CD4-positive, alpha-beta T cell treated with Interleukin-15 for 1 hour (primary cell): ENCODE measurements at regions not wholly inside any gene's neighbourhood (a gene's known extent, or its start where the extent isn't known, plus 50 kb on each side); places are given as distances from the start of the nearest gene placed in this dataset.

Experiments
- DNase-seq: peaks from one replicate; pipeline ENCODE4 v3.0.0-alpha.2; 2020

DNA sequence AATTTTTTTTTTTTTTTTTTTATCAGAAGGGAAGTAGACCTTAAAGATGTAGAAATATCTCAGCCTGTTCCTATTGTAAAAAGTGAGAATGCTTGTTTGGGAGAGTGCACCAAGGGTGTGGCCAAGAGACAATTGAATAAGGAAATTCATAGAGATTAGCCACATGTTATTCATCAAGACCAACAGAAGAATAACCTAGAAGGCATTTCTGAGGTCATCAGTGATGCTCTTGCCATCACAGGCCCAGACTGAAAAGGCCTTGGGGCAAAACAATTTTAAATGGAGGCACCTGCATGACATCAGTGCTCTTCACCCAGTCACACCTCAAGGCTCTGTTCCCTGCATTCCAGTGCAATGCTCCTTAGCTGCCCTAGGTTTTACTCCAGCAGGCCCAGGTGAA is 2043.3 kb upstream of the PIK3C3 start:
- no peak for DNase-seq

GRCh38 chr18:39909706-39910105 is 2045.3 kb upstream of the PIK3C3 start:
- no peak for DNase-seq

DNA sequence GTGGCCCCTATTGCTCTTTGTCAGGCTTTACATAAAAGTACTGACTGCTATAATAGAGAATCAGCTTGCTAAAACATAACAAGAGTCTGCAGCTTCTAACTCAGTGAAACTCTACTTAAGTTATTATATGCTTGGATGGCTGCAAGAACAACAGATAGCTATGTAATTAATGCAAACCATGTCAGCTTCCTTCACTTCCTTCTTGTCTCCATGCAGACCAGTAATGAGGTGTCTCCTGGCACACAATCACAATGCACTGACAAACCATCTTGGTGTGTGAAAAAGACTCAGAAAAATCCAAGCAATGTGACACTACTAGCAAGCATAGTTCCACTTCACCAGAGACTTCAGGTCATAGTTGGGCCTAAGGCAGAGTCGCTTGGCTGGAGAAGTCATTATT is 2068.9 kb upstream of the PIK3C3 start:
- no peak for DNase-seq

DNA sequence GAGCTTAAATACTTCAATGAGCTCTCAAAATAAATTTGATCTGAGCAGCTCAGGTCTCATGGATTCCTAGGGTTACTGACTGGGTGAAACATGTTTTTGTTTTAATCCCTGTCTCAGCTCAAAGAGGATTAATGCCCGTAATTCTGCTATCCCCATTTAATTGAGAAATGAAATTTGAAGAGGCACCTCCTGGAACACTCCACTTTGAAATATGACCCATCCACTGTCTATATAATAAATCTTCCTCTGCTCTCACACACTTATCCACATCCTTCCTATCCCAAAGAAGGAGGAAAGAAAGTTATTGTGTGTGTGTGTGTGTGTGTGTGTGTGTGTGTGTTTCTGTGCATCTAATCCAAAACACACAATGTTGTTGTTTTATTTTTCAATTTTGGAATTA is 2082.4 kb upstream of the PIK3C3 start:
- no peak for DNase-seq

GRCh38 chr18:39871961-39872360 is 2083.1 kb upstream of the PIK3C3 start:
- no peak for DNase-seq

DNA sequence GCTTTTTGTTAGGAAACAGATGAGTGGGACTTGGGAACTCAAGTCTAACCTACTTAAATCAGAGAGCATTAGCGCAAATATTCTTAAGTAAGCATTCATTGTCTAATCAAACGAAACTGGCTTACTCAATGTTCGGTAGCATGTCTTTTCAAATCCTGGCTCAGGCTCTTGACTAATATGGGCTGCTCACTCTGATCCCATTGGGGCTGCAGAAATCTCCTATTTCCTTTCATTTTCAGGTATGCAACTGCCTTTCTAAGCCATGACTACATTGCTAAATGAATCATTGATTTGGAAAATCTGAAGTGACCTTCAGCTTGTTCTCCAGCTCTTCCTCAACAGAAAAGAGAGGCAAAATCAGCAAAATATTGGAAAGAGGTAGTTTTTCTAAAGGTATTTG is 2084.4 kb upstream of the PIK3C3 start:
- DNase-seq: no peak

DNA sequence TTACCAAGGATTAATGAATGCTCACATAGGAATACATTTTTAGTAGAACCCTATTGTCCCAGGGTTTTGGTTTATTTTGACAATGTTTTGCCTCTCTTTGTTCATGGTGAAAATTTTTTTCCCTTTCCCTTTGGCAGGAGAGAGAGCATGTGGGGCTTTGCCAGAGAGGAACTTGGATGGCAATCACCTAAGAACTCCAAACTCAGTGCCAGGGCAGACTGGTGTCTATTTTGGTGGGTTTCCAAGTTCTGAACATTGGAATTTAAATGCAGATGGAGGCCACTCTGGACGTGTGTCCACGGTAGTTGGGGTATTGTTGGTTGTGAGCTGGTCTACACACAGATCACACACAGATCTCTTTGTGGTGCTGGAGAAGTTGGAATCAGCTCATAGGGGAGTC is 2091.1 kb upstream of the PIK3C3 start:
- no peak for DNase-seq

DNA sequence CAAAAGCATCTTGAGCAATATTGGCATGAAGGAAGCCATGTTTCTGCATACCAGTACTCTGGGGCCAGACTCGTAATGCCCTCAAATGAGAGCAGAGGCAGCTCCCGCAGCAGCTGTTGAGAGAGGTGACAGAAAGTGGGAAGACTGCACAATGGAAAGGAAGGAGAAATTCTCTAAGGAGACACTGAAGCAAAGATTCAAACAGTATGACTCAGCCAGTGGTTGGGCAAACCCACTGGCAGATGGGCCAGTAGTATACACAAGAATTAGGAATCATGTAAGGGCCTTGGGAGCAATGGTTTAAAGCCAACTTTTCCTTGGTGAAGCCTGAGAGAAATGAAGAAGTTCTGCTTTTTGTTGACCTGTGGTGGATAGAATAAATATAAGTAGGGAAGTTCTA is 2092.7 kb upstream of the PIK3C3 start:
- DNase-seq: no peak

- no peak for DNase-seq
These were observed 2100.7 kb upstream of the PIK3C3 start for GRCh38 chr18:39854291-39854690.

DNA sequence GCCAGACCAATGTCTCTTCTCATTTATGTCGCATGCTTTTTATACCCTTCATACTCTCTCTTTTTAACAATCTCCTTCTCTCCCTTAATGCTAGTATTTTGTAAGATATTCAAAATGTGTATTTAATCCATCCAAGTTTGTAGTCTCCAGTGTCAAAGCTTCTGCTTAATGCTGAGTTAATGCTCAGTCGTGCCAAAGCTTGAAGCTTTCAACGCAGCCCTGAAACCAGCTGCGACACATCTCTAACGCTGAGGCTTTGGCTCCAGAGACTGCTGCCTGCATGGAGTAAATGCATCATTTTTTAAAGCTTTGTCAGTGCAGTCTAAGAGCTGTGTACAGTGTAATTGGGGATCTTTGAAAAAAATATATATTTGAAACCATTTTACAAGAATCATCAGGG is 2108.8 kb upstream of the PIK3C3 start:
- no peak for DNase-seq

GRCh38 chr18:39845631-39846030 is 2109.4 kb upstream of the PIK3C3 start:
- DNase-seq: no peak

GRCh38 chr18:39845106-39845505 is 2109.9 kb upstream of the PIK3C3 start:
- no peak for DNase-seq

DNA sequence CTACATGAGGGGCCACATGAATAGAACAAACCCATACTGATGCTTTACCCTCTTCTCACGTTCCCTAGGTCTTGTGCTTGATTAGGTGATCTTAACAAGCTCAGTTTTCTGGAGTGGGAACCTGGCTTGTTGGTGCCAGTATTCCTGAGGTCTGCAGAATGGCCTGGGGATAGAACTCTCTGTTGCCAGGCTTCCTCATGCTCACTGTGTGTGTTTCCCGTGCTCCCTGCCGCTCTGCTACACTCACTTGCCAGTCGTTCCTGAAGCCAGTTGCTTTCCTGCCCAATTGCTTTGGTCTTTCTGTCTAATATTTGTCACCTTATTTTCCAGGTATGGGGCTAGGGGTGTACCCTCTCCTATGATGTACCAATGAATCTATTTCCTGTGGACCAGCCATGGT is 2111.5 kb upstream of the PIK3C3 start:
- no peak for DNase-seq

DNA sequence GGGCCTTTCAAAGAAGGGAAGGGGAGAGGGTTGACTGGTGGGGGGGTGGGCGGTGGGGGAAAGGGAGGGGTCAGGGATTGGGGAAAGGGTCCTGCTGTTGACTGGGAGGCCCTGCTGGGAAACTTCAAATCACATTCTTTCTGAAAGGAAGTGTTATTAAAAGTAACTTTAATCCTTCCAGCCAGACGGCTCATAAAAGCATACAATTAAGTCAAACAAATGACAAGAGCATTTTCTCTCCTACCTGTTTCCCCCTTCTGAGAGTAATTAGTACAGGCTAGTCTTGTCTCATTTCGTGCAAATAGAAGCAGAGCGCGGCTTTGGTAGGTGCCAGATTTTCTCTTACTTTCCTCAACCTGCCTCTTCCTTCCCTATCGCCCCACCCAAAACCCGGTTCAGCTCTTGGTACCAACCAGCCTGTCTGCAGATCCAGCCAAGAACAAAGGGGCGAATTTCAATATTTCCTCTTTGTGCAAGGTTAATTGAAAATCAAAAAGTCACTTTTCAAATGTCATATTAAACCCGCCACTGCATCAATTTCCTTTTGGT is 2112.6 kb upstream of the PIK3C3 start:
- no peak for DNase-seq

DNA sequence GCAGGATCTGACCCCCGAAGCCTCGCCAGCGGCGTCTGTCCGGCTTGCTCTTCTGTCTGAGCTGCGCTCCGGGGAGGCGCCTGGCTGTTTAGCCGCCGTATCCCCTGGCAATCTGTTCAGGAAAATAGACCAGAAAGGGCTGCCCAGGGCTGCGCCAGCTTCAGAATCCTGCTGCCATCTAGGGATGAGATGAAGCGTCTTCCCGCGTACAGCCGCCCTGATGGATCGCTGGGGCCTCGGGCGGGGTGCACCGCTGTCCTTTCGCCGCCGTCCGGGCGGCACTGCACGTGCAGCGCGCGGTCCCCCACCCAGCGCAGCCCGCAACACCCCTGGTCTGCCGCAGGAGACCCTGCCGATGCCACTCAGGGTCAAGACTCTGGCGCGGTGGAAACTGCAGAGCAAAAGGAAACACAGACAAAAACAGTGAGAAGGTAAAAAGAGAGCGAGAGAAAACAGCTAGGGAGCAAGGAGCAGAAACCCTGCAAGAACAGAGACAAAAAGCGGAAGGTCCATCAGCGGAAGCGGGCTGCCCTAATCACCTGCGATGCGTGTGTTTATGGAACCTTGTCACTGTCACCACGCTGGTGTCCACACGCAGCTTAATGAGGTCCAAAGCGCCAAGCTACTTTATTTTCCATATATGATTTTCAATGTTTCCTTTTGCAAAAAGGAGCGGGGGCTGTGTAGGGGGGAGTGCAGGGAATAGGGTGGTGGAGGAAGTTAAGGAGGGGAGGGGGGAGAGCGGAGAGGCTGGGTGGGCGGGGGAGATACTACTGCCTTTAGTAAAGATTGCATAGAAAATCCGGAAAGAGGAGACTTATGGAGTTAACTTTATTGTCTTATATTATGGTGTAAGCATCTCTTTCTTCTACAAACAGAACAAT is 2113.3 kb upstream of the PIK3C3 start:
- no peak for DNase-seq

- no peak for DNase-seq
These were observed 2114.1 kb upstream of the PIK3C3 start for GRCh38 chr18:39840856-39841481.

GRCh38 chr18:39840406-39840805 is 2114.6 kb upstream of the PIK3C3 start:
- no peak for DNase-seq

DNA sequence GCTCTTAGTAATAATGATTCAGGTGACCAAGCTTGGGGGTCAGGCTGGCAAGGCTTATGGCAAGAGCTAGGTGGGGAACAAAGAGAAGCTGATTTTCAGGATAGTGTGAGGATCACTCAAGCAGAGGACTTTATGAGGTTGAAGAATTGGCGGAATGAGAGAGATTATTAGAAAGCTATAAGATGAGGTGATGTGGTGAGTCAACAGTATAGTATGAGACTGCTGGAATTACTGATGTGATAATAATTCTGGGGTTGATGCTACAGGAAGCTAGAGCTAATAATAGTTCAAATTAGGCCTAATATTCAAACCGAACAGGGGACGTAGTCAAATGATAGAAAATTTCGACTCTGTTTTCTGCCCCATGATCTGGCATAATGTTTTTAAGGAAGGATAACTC is 2115.3 kb upstream of the PIK3C3 start:
- DNase-seq: no peak

- DNase-seq: no peak
These were observed 2116.2 kb upstream of the PIK3C3 start for GRCh38 chr18:39838831-39839230.

DNA sequence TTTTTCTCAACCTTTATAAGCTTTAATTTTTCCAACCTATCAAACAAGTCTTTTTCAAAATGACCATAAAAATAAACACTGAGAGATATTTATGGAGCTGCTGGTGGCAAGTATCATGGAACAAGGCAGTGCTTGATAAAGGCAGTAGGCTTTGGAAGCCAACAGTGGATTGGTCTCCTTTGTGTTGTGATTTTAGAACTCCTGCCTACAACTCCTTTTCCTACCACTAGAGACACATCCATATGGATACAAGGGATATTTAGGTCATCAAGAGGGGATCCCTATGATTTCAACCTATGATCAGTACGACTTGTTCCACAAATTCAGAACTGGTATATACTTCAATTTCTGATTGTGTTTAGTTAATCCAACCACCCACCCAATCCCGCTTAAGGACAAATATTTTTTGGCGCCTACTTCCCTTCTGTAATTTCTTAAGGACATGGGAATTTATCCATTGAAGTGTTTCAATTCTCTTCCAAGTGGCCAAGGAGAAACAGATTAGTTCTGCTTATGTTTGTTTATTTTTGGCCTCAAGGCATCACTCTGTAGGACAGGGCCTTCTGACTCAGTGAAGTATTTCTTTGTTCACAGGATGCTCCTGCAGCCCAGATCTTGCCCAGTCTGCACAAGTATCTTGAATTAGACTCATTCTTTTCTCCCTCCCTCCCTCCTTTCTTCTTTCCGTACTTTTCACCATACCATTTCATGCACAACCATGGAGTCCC is 2119.6 kb upstream of the PIK3C3 start:
- no peak for DNase-seq

- DNase-seq: no peak
These were observed 2120.4 kb upstream of the PIK3C3 start for GRCh38 chr18:39834636-39835035.

GRCh38 chr18:39825485-39826150 is 2129.4 kb upstream of the PIK3C3 start:
- no peak for DNase-seq

- no peak for DNase-seq
These were observed 2148.5 kb upstream of the PIK3C3 start for GRCh38 chr18:39806525-39806924.
